ENCODE measurements at regions not wholly inside any gene's neighbourhood (a gene's known extent, or its start where the extent isn't known, plus 50 kb on each side); places are given as distances from the start of the nearest gene placed in this dataset.

- no peak for DNase-seq (ENCODE audit: low read depth)
- TF ChIP-seq, protein P1, sequence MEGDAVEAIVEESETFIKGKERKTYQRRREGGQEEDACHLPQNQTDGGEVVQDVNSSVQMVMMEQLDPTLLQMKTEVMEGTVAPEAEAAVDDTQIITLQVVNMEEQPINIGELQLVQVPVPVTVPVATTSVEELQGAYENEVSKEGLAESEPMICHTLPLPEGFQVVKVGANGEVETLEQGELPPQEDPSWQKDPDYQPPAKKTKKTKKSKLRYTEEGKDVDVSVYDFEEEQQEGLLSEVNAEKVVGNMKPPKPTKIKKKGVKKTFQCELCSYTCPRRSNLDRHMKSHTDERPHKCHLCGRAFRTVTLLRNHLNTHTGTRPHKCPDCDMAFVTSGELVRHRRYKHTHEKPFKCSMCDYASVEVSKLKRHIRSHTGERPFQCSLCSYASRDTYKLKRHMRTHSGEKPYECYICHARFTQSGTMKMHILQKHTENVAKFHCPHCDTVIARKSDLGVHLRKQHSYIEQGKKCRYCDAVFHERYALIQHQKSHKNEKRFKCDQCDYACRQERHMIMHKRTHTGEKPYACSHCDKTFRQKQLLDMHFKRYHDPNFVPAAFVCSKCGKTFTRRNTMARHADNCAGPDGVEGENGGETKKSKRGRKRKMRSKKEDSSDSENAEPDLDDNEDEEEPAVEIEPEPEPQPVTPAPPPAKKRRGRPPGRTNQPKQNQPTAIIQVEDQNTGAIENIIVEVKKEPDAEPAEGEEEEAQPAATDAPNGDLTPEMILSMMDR (IDR thresholded peaks at IDR 0.05; ENCODE audit: insufficient read depth, low read depth, low read length, missing control alignments), result no peak
- H3K4me3 ChIP-seq (ENCODE audit: low read depth, low read length), result no peak overlapping the region
Observed at GRCh38 chr5:24714746-24715145, 70.0 kb upstream of the CDH10 start.

DNA sequence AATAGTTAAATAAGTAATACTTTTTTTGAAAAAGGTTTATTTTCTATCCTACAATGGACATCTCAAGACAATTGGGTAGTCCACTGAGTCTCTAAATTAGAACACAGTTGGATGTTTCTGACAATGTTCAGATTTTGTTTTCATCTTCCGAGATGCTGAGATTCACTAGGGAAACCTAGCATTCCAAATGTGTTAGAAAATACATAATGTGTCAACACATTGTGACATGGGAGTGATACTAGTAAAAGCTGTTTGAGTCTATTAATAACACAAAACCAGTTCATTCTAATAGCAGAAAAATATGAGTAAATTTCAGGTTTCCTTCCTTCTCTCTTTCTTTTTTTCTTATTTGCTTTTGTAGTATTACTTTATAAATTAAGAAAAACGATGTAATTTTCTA, 68.2 kb upstream of the CDH10 start:
- no peak overlapping the region for H3K4me3 ChIP-seq (ENCODE audit: low read depth, low read length)
- TF ChIP-seq, protein P1 (IDR thresholded peaks at IDR 0.05; ENCODE audit: insufficient read depth, low read depth, low read length, missing control alignments), result no peak
- DNase-seq (ENCODE audit: low read depth), result no peak

DNA sequence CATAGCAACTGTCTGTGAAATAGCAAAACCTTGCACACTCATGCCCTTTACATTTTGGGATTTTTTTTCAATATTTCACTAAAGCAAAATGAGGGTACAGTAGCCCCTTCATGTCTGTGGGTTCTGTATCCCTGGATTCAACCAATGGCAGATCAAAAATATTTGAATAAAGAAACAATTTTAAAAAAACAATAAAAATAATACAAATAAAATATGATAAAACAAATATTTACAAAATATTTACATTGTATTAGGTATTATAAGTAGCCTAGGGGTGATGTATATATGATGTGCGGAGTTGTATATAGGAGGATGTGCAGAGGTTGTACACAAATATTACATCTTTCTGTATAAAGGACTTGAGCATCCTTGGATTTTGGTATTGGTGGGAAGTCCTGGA, 67.3 kb upstream of the CDH10 start:
- no peak for DNase-seq (ENCODE audit: low read depth)
- TF ChIP-seq, protein P1 (IDR thresholded peaks at IDR 0.05; ENCODE audit: insufficient read depth, low read depth, low read length, missing control alignments), result no peak
- no peak overlapping the region for H3K4me3 ChIP-seq (ENCODE audit: low read depth, low read length)

DNA sequence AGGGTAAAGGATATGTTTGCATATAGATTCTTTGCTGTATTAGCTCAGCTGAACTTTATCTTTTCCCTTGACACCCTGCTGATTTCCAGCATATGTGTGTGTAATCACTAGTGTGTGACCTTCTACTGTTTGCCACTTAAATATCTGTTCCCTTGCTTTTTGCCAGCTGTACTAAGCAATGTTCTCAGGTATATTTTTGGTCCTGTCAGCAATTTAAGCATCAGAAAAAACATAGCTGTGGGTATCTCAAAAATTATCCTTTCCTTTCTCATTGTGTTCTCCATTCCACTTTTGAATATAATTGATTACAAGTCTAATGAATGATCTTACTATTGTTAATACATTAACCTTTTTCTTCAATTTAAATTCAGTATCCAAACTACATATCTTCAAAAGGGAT, 59.2 kb upstream of the CDH10 start:
- H3K4me3 ChIP-seq (ENCODE audit: low read depth, low read length), result no peak overlapping the region
- TF ChIP-seq, protein P1 (IDR thresholded peaks at IDR 0.05; ENCODE audit: insufficient read depth, low read depth, low read length, missing control alignments), result no peak
- no peak for DNase-seq (ENCODE audit: low read depth)
